AG10803 (cell line): ENCODE measurements at regions not wholly inside any gene's neighbourhood (a gene's known extent, or its start where the extent isn't known, plus 50 kb on each side); places are given as distances from the start of the nearest gene placed in this dataset.
A peak's percentile ranks its signal among the peaks of the same experiment; 100 is the strongest.

ENCODE experiments used
- DNase-seq: peaks from one replicate; pipeline ENCODE4 v3.0.0; 2010; ENCODE audit warnings: low read depth
- H3K4me3 ChIP-seq: 2 replicates; pipeline ENCODE4 v1.5.1; 2011; ENCODE audit warnings: mild to moderate bottlenecking, low read length, control low read depth
- TF ChIP-seq, protein P1 (sequence below): conservative IDR thresholded peaks from 2 replicates; pipeline ENCODE4 v1.5.1; 2011; ENCODE audit warnings: mild to moderate bottlenecking, low read length, control low read depth, inconsistent platforms

DNA sequence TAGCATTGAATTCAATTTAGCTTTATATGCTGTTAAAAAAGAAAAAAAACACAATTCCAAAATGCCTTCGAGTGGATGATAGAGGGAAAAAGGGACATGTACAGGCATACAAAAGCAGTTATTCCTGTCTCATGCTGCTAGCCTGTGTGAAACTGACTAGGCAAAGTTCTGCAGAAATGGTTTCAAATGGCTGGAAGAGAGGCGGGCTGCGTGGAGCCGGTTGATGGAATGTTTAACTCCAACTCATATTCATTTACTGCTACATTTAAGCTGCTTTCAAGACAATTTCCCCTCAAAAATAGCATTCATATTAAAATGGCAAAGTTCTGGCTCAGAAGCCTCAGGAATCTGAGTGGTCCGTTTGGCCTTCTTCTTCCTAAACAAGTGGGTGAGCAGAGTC lies 143.8 kb upstream of the PPARGC1A start:
- no peak overlapping the region for H3K4me3 ChIP-seq
- TF ChIP-seq, protein P1, sequence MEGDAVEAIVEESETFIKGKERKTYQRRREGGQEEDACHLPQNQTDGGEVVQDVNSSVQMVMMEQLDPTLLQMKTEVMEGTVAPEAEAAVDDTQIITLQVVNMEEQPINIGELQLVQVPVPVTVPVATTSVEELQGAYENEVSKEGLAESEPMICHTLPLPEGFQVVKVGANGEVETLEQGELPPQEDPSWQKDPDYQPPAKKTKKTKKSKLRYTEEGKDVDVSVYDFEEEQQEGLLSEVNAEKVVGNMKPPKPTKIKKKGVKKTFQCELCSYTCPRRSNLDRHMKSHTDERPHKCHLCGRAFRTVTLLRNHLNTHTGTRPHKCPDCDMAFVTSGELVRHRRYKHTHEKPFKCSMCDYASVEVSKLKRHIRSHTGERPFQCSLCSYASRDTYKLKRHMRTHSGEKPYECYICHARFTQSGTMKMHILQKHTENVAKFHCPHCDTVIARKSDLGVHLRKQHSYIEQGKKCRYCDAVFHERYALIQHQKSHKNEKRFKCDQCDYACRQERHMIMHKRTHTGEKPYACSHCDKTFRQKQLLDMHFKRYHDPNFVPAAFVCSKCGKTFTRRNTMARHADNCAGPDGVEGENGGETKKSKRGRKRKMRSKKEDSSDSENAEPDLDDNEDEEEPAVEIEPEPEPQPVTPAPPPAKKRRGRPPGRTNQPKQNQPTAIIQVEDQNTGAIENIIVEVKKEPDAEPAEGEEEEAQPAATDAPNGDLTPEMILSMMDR: no peak
- no peak for DNase-seq

DNA sequence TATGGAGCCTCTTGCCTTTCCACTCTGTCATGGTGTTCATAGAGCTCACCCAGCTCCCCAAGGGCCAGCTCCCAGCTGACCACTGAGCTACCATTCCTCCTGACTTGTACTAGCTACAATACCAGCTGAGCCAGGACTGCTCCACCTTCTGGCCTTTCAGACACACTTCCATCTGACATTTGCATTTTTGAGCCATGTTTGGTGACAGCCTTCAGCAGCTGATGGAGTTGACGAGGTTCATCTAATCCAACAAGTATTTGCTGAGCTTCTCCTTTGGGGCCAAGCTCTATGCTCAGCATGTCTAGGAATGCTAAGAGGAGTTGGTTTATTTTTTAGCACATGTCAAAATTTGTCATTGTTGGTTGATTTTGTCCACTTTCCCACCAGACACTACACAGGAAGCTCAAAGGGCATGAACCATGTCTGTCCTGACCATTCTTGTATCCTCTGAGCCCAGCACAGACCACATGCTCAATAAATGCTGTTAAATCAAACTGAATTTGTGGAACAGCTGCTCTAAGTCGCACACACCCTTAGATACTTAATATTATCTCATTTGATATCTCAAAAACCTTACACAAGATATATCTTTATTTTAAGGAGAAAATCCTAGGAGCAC lies 142.6 kb upstream of the PPARGC1A start:
- DNase-seq: peak; percentile 41
- TF ChIP-seq, protein P1: peak; percentile 55
- no peak overlapping the region for H3K4me3 ChIP-seq

DNA sequence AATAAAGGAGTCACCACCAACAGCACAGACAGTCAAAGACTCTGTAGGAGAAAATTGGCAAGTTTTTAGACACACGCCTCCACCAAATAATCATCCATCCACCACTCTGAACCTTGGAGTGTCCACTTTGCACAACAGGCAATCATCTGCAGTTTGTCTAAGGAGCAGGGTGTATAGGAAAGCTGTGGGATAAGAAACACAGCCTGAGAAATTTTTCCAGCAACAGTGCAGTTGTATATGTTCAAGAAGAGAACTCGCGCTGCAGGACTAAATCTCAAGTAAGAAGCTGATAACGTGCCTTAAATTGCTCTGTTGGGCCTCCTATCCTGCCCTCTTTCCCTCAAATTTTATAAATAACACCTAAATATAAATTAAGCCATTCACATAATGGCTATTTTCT lies 136.7 kb upstream of the PPARGC1A start:
- no peak overlapping the region for H3K4me3 ChIP-seq
- TF ChIP-seq, protein P1: no peak
- DNase-seq: no peak

- peak; percentile 13 for DNase-seq
These were observed 134.8 kb upstream of the PPARGC1A start for GRCh38 chr4:24024605-24025004.

GRCh38 chr4:24024157-24024556 lies 134.3 kb upstream of the PPARGC1A start:
- peak; percentile 63 for DNase-seq
- TF ChIP-seq, protein P1: no peak
- no peak overlapping the region for H3K4me3 ChIP-seq

More at GRCh38 chr4:24024605-24025004, 134.8 kb upstream of the PPARGC1A start:
- no peak overlapping the region for H3K4me3 ChIP-seq
- TF ChIP-seq, protein P1: no peak

- TF ChIP-seq, protein P1: no peak
- DNase-seq: no peak
- H3K4me3 ChIP-seq: no peak overlapping the region
These were observed 125.9 kb upstream of the PPARGC1A start for GRCh38 chr4:24015782-24016181.

DNA sequence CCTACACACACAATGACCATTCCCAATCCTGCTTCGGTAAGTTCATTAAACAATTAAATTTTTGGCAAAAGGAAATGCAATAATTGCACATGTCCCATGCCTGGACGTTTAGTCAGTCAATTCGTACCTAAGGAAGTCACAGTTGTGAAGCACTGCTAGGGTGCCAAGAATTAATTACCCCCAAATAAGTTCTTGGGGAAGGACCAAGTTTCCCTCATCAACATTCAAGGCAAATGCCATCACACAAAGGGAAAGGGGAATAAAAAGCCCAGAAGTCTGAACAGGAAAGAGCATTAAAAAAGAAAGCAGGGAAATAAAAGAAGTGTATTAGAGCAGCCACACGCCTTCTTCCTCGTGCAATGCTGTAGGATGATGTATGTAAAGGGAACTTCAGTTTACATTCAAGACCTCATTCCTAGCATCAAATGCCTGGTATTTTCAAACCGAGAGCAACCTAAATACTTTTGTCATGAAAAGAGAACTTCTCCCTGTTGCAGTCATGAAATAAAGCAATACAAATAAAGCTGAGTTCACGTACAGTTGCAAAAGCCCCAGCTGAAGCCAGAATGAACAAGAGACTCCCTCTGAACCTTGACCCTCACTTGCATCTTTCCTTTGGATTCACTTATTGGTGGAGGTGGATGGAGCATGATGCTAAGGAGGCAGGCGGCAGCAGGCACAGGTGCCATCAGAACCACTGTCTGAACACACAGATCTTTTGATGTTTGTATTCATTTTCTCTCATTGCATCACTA lies 124.0 kb upstream of the PPARGC1A start:
- H3K4me3 ChIP-seq: no peak overlapping the region
- no peak for DNase-seq
- TF ChIP-seq, protein P1: no peak
